NCI-H774 (cell line): ENCODE measurements at regions not wholly inside any gene's neighbourhood (a gene's known extent, or its start where the extent isn't known, plus 50 kb on each side); places are given as distances from the start of the nearest gene placed in this dataset.
A peak's percentile ranks its signal among the peaks of the same experiment; 100 is the strongest.

Experiments
- DNase-seq: peaks from one replicate; lab custom pipeline; 2025; lab: John Stamatoyannopoulos, UW

GRCh38 chr2:94939349-94939748 is 68.1 kb downstream of the TEKT4 start:
- no peak for DNase-seq

GRCh38 chr2:94947097-94948016 is 76.1 kb downstream of the TEKT4 start:
- DNase-seq = no peak

- peak; percentile 59 for DNase-seq
Observed at GRCh38 chr2:94955702-94956101, 69.8 kb upstream of the MAL start.

- peak; percentile 32 for DNase-seq
Observed at GRCh38 chr2:94956797-94957391, 68.6 kb upstream of the MAL start.

- DNase-seq = no peak
Observed at GRCh38 chr2:94958245-94958644, 67.3 kb upstream of the MAL start.

GRCh38 chr2:94960266-94960665 is 65.2 kb upstream of the MAL start:
- DNase-seq = no peak

- DNase-seq = no peak
Observed at GRCh38 chr2:94960751-94961150, 64.8 kb upstream of the MAL start.

- DNase-seq = no peak
Observed at GRCh38 chr2:94964193-94964592, 61.3 kb upstream of the MAL start.

GRCh38 chr2:94966689-94967088 is 58.8 kb upstream of the MAL start:
- no peak for DNase-seq

GRCh38 chr2:94970353-94970752 is 55.2 kb upstream of the MAL start:
- DNase-seq = no peak
